ENCODE measurements at regions not wholly inside any gene's neighbourhood (a gene's known extent, or its start where the extent isn't known, plus 50 kb on each side); places are given as distances from the start of the nearest gene placed in this dataset.

DNA sequence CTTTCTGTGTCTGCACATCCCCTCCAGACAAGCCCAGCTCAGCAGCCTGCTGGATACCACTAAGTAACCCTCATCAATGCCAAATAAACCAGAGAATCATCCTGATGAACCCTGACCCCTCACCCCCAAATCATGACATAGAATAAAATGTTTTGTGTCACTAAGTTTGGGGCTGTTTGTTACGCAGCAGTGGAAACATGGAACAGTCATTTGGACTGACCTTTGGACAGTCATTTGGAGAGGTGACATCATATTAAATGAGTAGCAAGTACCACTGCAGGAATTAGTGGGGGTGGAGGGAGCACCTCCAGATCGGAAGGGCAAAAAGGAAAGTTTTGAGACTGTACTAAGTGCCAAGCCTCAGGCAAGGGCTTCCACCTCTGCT is 55.6 kb upstream of the MSX1 start:
- TF ChIP-seq POLR2A (IDR thresholded peaks at IDR 0.05) = no peak
- TF ChIP-seq, protein P1, sequence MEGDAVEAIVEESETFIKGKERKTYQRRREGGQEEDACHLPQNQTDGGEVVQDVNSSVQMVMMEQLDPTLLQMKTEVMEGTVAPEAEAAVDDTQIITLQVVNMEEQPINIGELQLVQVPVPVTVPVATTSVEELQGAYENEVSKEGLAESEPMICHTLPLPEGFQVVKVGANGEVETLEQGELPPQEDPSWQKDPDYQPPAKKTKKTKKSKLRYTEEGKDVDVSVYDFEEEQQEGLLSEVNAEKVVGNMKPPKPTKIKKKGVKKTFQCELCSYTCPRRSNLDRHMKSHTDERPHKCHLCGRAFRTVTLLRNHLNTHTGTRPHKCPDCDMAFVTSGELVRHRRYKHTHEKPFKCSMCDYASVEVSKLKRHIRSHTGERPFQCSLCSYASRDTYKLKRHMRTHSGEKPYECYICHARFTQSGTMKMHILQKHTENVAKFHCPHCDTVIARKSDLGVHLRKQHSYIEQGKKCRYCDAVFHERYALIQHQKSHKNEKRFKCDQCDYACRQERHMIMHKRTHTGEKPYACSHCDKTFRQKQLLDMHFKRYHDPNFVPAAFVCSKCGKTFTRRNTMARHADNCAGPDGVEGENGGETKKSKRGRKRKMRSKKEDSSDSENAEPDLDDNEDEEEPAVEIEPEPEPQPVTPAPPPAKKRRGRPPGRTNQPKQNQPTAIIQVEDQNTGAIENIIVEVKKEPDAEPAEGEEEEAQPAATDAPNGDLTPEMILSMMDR (IDR thresholded peaks at IDR 0.05) = no peak

Measured in stomach (tissue), 4 donors.